HG03439 (cell line): ENCODE measurements at regions not wholly inside any gene's neighbourhood (a gene's known extent, or its start where the extent isn't known, plus 50 kb on each side); places are given as distances from the start of the nearest gene placed in this dataset.

Experiments
- ATAC-seq: cut with Tn5 transposase; IDR thresholded peaks from one replicate; pipeline ENCODE4 v1.9.1; 2021; ENCODE audit warnings: mild to moderate bottlenecking, moderate library complexity; ENCODE audit not compliant: unreplicated experiment

- ATAC-seq: no peak
These were observed 407.0 kb downstream of the TGFB2 start for GRCh38 chr1:218752126-218752525.

GRCh38 chr1:218754477-218754876 is 409.3 kb downstream of the TGFB2 start:
- ATAC-seq: no peak

- ATAC-seq: no peak
These were observed 410.0 kb downstream of the TGFB2 start for GRCh38 chr1:218755128-218755527.

GRCh38 chr1:218759795-218760194 is 413.9 kb upstream of the LYPLAL1 start:
- no peak for ATAC-seq

- ATAC-seq: no peak
These were observed 412.8 kb upstream of the LYPLAL1 start for GRCh38 chr1:218760601-218761570.

- ATAC-seq: no peak
These were observed 410.1 kb upstream of the LYPLAL1 start for GRCh38 chr1:218763538-218763937.

- no peak for ATAC-seq
These were observed 407.9 kb upstream of the LYPLAL1 start for GRCh38 chr1:218765753-218766152.

GRCh38 chr1:218771931-218772330 is 401.7 kb upstream of the LYPLAL1 start:
- no peak for ATAC-seq

- ATAC-seq: no peak
These were observed 401.1 kb upstream of the LYPLAL1 start for GRCh38 chr1:218772575-218772974.

- no peak for ATAC-seq
These were observed 398.1 kb upstream of the LYPLAL1 start for GRCh38 chr1:218775501-218776021.

GRCh38 chr1:218778257-218779126 is 395.2 kb upstream of the LYPLAL1 start:
- no peak for ATAC-seq

GRCh38 chr1:218779341-218780100 is 394.2 kb upstream of the LYPLAL1 start:
- ATAC-seq: no peak

- no peak for ATAC-seq
These were observed 390.5 kb upstream of the LYPLAL1 start for GRCh38 chr1:218783131-218783530.

GRCh38 chr1:218783916-218784315 is 389.8 kb upstream of the LYPLAL1 start:
- ATAC-seq: no peak

- ATAC-seq: no peak
These were observed 387.8 kb upstream of the LYPLAL1 start for GRCh38 chr1:218785928-218786327.

GRCh38 chr1:218787826-218788225 is 385.9 kb upstream of the LYPLAL1 start:
- ATAC-seq: no peak

- ATAC-seq: no peak
These were observed 376.9 kb upstream of the LYPLAL1 start for GRCh38 chr1:218796773-218797172.

- ATAC-seq: no peak
These were observed 370.9 kb upstream of the LYPLAL1 start for GRCh38 chr1:218802799-218803198.

GRCh38 chr1:218803351-218803997 is 370.2 kb upstream of the LYPLAL1 start:
- ATAC-seq: no peak
